Neural cell (in vitro differentiated cells): ENCODE measurements at regions not wholly inside any gene's neighbourhood (a gene's known extent, or its start where the extent isn't known, plus 50 kb on each side); places are given as distances from the start of the nearest gene placed in this dataset.

Source experiments
- H2AFZ ChIP-seq: fragments of 200-600, 300-800 bp; sonication (generic), shearing (Covaris generic); 2 replicates; pipeline ENCODE4 v1.6.0; 2014; ENCODE audit warnings: low read depth, mild to moderate bottlenecking, antibody characterized with exemption, low read length, moderate library complexity
- H3F3A ChIP-seq: fragments of 200-600 bp; shearing (Covaris generic); 2 replicates; pipeline ENCODE4 v1.6.1; 2016; ENCODE audit warnings: mild to moderate bottlenecking, moderate library complexity, mixed read lengths, antibody characterized with exemption, low read length; ENCODE audit not compliant: insufficient read depth, poor library complexity, severe bottlenecking
- H3K27ac ChIP-seq: fragments of 200-600, 300-800 bp; sonication (generic), shearing (Covaris generic); 2 replicates; pipeline ENCODE4 v1.5.1; 2014; ENCODE audit warnings: mild to moderate bottlenecking, low read length, moderate library complexity
- H3K27me3 ChIP-seq: fragments of 300-800, 200-600 bp; sonication (generic), shearing (Covaris generic); 2 replicates; pipeline ENCODE4 v1.6.0; 2014; ENCODE audit warnings: mild to moderate bottlenecking, low read depth, low read length, moderate library complexity; ENCODE audit not compliant: insufficient read depth
- H3K36me3 ChIP-seq: fragments of 300-800, 200-600 bp; sonication (generic), shearing (Covaris generic); 2 replicates; pipeline ENCODE4 v1.5.1; 2014; ENCODE audit warnings: mild to moderate bottlenecking, antibody characterized with exemption, low read length, moderate library complexity; ENCODE audit not compliant: insufficient read depth
- H3K4me2 ChIP-seq: fragments of 300-800, 200-600 bp; sonication (generic), shearing (Covaris generic); 2 replicates; pipeline ENCODE4 v1.6.0; 2014; ENCODE audit warnings: mild to moderate bottlenecking, low read length
- H3K4me3 ChIP-seq: fragments of 300-800, 200-600 bp; sonication (generic), shearing (Covaris generic); 2 replicates; pipeline ENCODE4 v1.5.1; 2014; ENCODE audit warnings: mild to moderate bottlenecking, low read length, moderate library complexity
- H3K79me2 ChIP-seq: fragments of 200-600 bp; shearing (Covaris generic); replicated peaks from 2 replicates; pipeline ENCODE4 v1.6.0; 2014; ENCODE audit warnings: mild to moderate bottlenecking, low read length, moderate library complexity; ENCODE audit not compliant: insufficient read depth
- H3K9ac ChIP-seq: fragments of 300-800, 200-600 bp; sonication (generic), shearing (Covaris generic); 2 replicates; pipeline ENCODE4 v1.6.1; 2016; ENCODE audit warnings: mild to moderate bottlenecking, low read length, mixed read lengths
- H3K9me2 ChIP-seq: fragments of 200-600 bp; shearing (Covaris generic); 2 replicates; pipeline ENCODE4 v1.6.1; 2016; ENCODE audit warnings: mild to moderate bottlenecking, low read length, mixed read lengths; ENCODE audit not compliant: insufficient read depth
- H3K9me3 ChIP-seq: fragments of 200-600, 300-800 bp; sonication (generic), shearing (Covaris generic); 2 replicates; pipeline ENCODE4 v1.6.1; 2016; ENCODE audit warnings: mild to moderate bottlenecking, mixed run types, low read length, moderate library complexity, mixed read lengths
- H4K20me1 ChIP-seq: fragments of 200-600 bp; shearing (Covaris generic); 2 replicates; pipeline ENCODE4 v1.6.1; 2016; ENCODE audit warnings: mild to moderate bottlenecking, mixed run types; ENCODE audit not compliant: insufficient read depth
- EP300 ChIP-seq: fragments of 450-650 bp; conservative IDR thresholded peaks from 2 replicates; pipeline ENCODE4 v1.6.1; 2014; ENCODE audit warnings: antibody characterized with exemption, mild to moderate bottlenecking, moderate library complexity; ENCODE audit not compliant: poor library complexity, severe bottlenecking
- EZH2 ChIP-seq: fragments of 200-600, 300-800 bp; shearing (Covaris generic), sonication (generic); IDR thresholded peaks from 2 replicates; pipeline ENCODE4 v1.6.1; 2014; ENCODE audit warnings: antibody characterized with exemption, low read length, borderline replicate concordance, mild to moderate bottlenecking; ENCODE audit not compliant: insufficient read depth, poor library complexity, severe bottlenecking
- MXI1 ChIP-seq: fragments of 450-650 bp; conservative IDR thresholded peaks from 2 replicates; pipeline ENCODE4 v1.6.1; 2014; ENCODE audit warnings: antibody characterized with exemption, mild to moderate bottlenecking; ENCODE audit not compliant: poor library complexity, severe bottlenecking
- POLR2AphosphoS5 ChIP-seq: IDR thresholded peaks from 2 replicates; pipeline ENCODE4 v1.6.1; 2012
- RAD21 ChIP-seq: fragments of 450-650 bp; conservative IDR thresholded peaks from 2 replicates; pipeline ENCODE4 v1.6.1; 2014; ENCODE audit warnings: antibody characterized with exemption, mild to moderate bottlenecking, moderate library complexity
- SMC3 ChIP-seq: fragments of 450-650 bp; conservative IDR thresholded peaks from 2 replicates; pipeline ENCODE4 v1.6.1; 2014; ENCODE audit warnings: antibody characterized with exemption, mild to moderate bottlenecking, moderate library complexity; ENCODE audit not compliant: poor library complexity
- TAF1 ChIP-seq: IDR thresholded peaks from 2 replicates; pipeline ENCODE4 v1.6.1; 2012; ENCODE audit warnings: low read depth
- TF ChIP-seq, protein P1 (sequence below): fragments of 450-650 bp; IDR thresholded peaks from 2 replicates; pipeline ENCODE4 v1.5.1; 2014; ENCODE audit warnings: antibody characterized with exemption, mild to moderate bottlenecking, moderate library complexity; ENCODE audit not compliant: poor library complexity, severe bottlenecking
- TF ChIP-seq, protein P2 (sequence below): IDR thresholded peaks from 2 replicates; pipeline ENCODE4 v1.6.1; 2012; ENCODE audit warnings: borderline replicate concordance

DNA sequence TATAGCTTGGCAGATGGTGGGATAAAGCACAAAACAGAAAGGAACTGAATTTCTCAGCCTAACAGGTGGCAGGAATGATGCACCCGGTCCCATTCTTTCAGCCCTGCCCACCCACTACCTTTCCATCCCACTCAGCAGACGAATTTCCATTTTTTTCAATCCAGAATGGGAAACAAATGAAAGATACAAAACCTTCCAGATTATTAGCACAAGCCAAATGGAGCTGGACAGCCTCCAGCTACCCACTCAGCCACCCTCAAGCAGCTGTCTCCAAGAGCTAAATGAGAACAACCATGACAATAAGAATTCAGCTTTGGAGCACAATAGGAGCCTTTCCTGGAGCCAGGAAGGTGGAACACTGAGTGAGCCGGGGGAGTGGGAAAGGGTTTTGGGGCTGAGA, 96.3 kb upstream of the ST6GALNAC5 start:
- H2AFZ ChIP-seq: no peak overlapping the region
- H3K9me3 ChIP-seq: no peaks in the 10 kb centered on the region
- TF ChIP-seq MXI1: no peak
- TF ChIP-seq EZH2: no peak
- TF ChIP-seq TAF1: no peak
- TF ChIP-seq EP300: no peak
- TF ChIP-seq, protein P1, sequence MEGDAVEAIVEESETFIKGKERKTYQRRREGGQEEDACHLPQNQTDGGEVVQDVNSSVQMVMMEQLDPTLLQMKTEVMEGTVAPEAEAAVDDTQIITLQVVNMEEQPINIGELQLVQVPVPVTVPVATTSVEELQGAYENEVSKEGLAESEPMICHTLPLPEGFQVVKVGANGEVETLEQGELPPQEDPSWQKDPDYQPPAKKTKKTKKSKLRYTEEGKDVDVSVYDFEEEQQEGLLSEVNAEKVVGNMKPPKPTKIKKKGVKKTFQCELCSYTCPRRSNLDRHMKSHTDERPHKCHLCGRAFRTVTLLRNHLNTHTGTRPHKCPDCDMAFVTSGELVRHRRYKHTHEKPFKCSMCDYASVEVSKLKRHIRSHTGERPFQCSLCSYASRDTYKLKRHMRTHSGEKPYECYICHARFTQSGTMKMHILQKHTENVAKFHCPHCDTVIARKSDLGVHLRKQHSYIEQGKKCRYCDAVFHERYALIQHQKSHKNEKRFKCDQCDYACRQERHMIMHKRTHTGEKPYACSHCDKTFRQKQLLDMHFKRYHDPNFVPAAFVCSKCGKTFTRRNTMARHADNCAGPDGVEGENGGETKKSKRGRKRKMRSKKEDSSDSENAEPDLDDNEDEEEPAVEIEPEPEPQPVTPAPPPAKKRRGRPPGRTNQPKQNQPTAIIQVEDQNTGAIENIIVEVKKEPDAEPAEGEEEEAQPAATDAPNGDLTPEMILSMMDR: no peak
- TF ChIP-seq, protein P2, sequence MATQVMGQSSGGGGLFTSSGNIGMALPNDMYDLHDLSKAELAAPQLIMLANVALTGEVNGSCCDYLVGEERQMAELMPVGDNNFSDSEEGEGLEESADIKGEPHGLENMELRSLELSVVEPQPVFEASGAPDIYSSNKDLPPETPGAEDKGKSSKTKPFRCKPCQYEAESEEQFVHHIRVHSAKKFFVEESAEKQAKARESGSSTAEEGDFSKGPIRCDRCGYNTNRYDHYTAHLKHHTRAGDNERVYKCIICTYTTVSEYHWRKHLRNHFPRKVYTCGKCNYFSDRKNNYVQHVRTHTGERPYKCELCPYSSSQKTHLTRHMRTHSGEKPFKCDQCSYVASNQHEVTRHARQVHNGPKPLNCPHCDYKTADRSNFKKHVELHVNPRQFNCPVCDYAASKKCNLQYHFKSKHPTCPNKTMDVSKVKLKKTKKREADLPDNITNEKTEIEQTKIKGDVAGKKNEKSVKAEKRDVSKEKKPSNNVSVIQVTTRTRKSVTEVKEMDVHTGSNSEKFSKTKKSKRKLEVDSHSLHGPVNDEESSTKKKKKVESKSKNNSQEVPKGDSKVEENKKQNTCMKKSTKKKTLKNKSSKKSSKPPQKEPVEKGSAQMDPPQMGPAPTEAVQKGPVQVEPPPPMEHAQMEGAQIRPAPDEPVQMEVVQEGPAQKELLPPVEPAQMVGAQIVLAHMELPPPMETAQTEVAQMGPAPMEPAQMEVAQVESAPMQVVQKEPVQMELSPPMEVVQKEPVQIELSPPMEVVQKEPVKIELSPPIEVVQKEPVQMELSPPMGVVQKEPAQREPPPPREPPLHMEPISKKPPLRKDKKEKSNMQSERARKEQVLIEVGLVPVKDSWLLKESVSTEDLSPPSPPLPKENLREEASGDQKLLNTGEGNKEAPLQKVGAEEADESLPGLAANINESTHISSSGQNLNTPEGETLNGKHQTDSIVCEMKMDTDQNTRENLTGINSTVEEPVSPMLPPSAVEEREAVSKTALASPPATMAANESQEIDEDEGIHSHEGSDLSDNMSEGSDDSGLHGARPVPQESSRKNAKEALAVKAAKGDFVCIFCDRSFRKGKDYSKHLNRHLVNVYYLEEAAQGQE: no peak
- no peak for TF ChIP-seq RAD21
- TF ChIP-seq SMC3: no peak
- TF ChIP-seq POLR2AphosphoS5: no peak
- no peak overlapping the region for H3K4me2 ChIP-seq
- H3K27me3 ChIP-seq: no peaks in the 10 kb centered on the region
- no peak overlapping the region for H3K27ac ChIP-seq
- no peaks in the 10 kb centered on the region for H3K9me2 ChIP-seq
- H3F3A ChIP-seq: no peaks in the 10 kb centered on the region
- no peaks in the 10 kb centered on the region for H4K20me1 ChIP-seq
- H3K36me3 ChIP-seq: no peaks in the 10 kb centered on the region
- no peaks in the 10 kb centered on the region for H3K79me2 ChIP-seq
- H3K4me3 ChIP-seq: no peak overlapping the region
- H3K9ac ChIP-seq: no peak overlapping the region

DNA sequence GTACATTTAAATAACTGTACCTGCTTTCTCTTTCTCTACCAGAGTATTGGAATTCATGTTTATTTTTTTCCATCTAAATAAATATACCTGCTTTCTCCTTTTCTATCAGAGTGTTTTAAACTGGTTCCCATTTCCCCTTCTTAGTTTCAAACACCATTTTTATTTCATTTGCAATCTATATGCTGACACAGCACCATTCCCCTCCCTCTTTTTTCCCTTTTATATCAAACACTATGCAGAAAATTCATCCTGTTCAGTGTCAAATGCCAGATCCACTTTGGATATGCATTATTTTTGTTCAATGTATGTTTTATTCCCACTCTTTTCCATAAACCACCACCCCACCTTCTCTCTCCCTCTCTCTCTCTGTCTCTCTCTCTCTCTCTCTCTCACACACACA, 85.8 kb upstream of the ST6GALNAC5 start:
- H3K27ac ChIP-seq: no peak overlapping the region
- no peak for TF ChIP-seq SMC3
- no peak for TF ChIP-seq POLR2AphosphoS5
- TF ChIP-seq, protein P2: no peak
- no peak for TF ChIP-seq EZH2
- TF ChIP-seq TAF1: no peak
- no peak for TF ChIP-seq MXI1
- no peak for TF ChIP-seq RAD21
- H3K9me3 ChIP-seq: no peaks in the 10 kb centered on the region
- H3K4me2 ChIP-seq: no peak overlapping the region
- no peaks in the 10 kb centered on the region for H3K27me3 ChIP-seq
- H3K79me2 ChIP-seq: no peaks in the 10 kb centered on the region
- no peak overlapping the region for H2AFZ ChIP-seq
- no peaks in the 10 kb centered on the region for H3K9me2 ChIP-seq
- H3K4me3 ChIP-seq: no peak overlapping the region
- no peaks in the 10 kb centered on the region for H4K20me1 ChIP-seq
- no peaks in the 10 kb centered on the region for H3K36me3 ChIP-seq
- H3K9ac ChIP-seq: no peak overlapping the region
- H3F3A ChIP-seq: no peaks in the 10 kb centered on the region
